ENCODE measurements at regions not wholly inside any gene's neighbourhood (a gene's known extent, or its start where the extent isn't known, plus 50 kb on each side); places are given as distances from the start of the nearest gene placed in this dataset.

DNA sequence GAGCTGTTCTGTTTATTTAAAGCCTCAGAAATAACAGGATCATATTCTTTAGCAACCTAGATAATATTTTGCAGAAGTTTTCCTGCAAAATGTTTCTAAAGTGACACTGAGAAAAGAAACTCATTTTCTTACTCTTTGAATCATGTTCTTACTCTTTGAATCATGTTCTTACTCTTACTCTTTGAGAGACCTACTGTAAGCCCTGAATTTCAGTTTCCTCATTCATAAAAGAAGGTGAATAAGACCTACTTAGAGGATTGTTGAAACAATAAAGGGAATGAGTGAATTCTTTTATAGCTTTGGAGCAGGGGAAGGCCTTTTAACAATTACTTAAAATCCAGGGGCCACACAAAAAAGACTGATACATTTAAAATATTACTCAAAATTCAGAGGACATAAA, 221.7 kb upstream of the CMC1 start:
- TF ChIP-seq, protein P1, sequence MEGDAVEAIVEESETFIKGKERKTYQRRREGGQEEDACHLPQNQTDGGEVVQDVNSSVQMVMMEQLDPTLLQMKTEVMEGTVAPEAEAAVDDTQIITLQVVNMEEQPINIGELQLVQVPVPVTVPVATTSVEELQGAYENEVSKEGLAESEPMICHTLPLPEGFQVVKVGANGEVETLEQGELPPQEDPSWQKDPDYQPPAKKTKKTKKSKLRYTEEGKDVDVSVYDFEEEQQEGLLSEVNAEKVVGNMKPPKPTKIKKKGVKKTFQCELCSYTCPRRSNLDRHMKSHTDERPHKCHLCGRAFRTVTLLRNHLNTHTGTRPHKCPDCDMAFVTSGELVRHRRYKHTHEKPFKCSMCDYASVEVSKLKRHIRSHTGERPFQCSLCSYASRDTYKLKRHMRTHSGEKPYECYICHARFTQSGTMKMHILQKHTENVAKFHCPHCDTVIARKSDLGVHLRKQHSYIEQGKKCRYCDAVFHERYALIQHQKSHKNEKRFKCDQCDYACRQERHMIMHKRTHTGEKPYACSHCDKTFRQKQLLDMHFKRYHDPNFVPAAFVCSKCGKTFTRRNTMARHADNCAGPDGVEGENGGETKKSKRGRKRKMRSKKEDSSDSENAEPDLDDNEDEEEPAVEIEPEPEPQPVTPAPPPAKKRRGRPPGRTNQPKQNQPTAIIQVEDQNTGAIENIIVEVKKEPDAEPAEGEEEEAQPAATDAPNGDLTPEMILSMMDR (conservative IDR thresholded peaks at IDR 0.05; ENCODE audit: low read depth, low read length): no peak
- TF ChIP-seq EZH2phosphoT487 (IDR thresholded peaks at IDR 0.05; ENCODE audit: borderline replicate concordance, low read length): no peak

Data from PC-3 (cell line).